ENCODE measurements at regions not wholly inside any gene's neighbourhood (a gene's known extent, or its start where the extent isn't known, plus 50 kb on each side); places are given as distances from the start of the nearest gene placed in this dataset.

- TF ChIP-seq, protein P1, sequence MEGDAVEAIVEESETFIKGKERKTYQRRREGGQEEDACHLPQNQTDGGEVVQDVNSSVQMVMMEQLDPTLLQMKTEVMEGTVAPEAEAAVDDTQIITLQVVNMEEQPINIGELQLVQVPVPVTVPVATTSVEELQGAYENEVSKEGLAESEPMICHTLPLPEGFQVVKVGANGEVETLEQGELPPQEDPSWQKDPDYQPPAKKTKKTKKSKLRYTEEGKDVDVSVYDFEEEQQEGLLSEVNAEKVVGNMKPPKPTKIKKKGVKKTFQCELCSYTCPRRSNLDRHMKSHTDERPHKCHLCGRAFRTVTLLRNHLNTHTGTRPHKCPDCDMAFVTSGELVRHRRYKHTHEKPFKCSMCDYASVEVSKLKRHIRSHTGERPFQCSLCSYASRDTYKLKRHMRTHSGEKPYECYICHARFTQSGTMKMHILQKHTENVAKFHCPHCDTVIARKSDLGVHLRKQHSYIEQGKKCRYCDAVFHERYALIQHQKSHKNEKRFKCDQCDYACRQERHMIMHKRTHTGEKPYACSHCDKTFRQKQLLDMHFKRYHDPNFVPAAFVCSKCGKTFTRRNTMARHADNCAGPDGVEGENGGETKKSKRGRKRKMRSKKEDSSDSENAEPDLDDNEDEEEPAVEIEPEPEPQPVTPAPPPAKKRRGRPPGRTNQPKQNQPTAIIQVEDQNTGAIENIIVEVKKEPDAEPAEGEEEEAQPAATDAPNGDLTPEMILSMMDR (conservative IDR thresholded peaks at IDR 0.05; ENCODE audit: low read length): no peak
- no peak for TF ChIP-seq EZH2phosphoT487 (IDR thresholded peaks at IDR 0.05; ENCODE audit: borderline replicate concordance, low read depth, low read length)
Measured at GRCh38 chr5:102589661-102590060, 90.9 kb upstream of the SLCO6A1 start.

Measured in OCI-LY7 (cell line).